Motor neuron (in vitro differentiated cells): ENCODE measurements at regions not wholly inside any gene's neighbourhood (a gene's known extent, or its start where the extent isn't known, plus 50 kb on each side); places are given as distances from the start of the nearest gene placed in this dataset.

ENCODE experiments used
- ATAC-seq, 8 experiments: fragments of 200-7000 bp; cut with Tn5 transposase; replicated peaks in 6 of 8; 2 replicates each; pipeline ENCODE4 v1.8.0; 2021; ENCODE audit warnings: mild to moderate bottlenecking in 8 of 8, moderate library complexity in 8 of 8
- H3K27ac ChIP-seq, 2 donors: fragments of 250-450 bp; sonication (Bioruptor Pico); 2 replicates each; pipeline ENCODE4 v1.9.0; 2021; ENCODE audit warnings: antibody characterized with exemption in 2 of 2, mild to moderate bottlenecking in 2 of 2, moderate library complexity in 1 of 2
- H3K4me1 ChIP-seq, 2 donors: fragments of 250-450 bp; sonication (Bioruptor Pico); replicated peaks in 1 of 2; 2 replicates each; pipeline ENCODE4 v1.6.1; 2021; ENCODE audit warnings: antibody characterized with exemption in 2 of 2, mild to moderate bottlenecking in 2 of 2, moderate library complexity in 1 of 2
- H3K4me3 ChIP-seq, 5 donors: fragments of 250-450 bp; sonication (Bioruptor Pico); 2 replicates each; pipeline ENCODE4 v1.9.0; 2021; ENCODE audit warnings: antibody characterized with exemption in 5 of 5, mild to moderate bottlenecking in 5 of 5, moderate library complexity in 4 of 5
- WGBS, 10 experiments: fragments of 450-650 bp; shearing (Covaris generic); methylation state at CpG; one replicate each; pipeline ENCODE4 v1.0.0; 2022; 5-methylcytosine and 5-hydroxymethylcytosine counted together
- in situ Hi-C, 9 experiments: fragments of 400-800 bp; cut with MboI; loops; one replicate each; pipeline ENCODE4 v1.15.0; 2021; ENCODE audit warnings: low sequenced_read_pairs in 9 of 9, low pct_unique_long_range_greater_than_20kb in 2 of 9; ENCODE audit not compliant: unreplicated experiment in 9 of 9

- in situ Hi-C loops = no loop called here
- H3K4me1 ChIP-seq = no peaks in the 10 kb centered on the region
- WGBS, 10 experiments = 0 to 75% (median 27%) methylated on average over 1 of the region's 1 CpG; no CpG with 5 or more reads in 1 of the 10 experiments
Observed at GRCh38 chr1:170470121-170470520, 61.8 kb upstream of the GORAB start.

GRCh38 chr1:170471398-170472053 lies 60.4 kb upstream of the GORAB start:
- 0 to 63% (median 40%) methylated on average over 1 of the region's 1 CpG; no CpG with 5 or more reads in 1 of the 10 experiments for WGBS, 10 experiments
- peak in 1 of 8 experiments; percentile 31 for ATAC-seq
- Histone ChIP-seq H3K4me3 (no peak overlapping the region), H3K4me1 (no peaks in the 10 kb centered on the region), H3K27ac (no peak overlapping the region)
- in situ Hi-C loops = no loop called here

More at GRCh38 chr1:170470121-170470520, 61.8 kb upstream of the GORAB start:
- ATAC-seq = no peak
- Histone ChIP-seq H3K4me3 (no peak overlapping the region), H3K27ac (no peak overlapping the region)

- ATAC-seq = no peak
- Histone ChIP-seq H3K4me1 (no peaks in the 10 kb centered on the region), H3K4me3 (no peak overlapping the region), H3K27ac (no peak overlapping the region)
- in situ Hi-C loops = no loop called here
Observed at GRCh38 chr1:170481000-170481399, 51.0 kb upstream of the GORAB start.
